ENCODE measurements at regions not wholly inside any gene's neighbourhood (a gene's known extent, or its start where the extent isn't known, plus 50 kb on each side); places are given as distances from the start of the nearest gene placed in this dataset.
A peak's percentile ranks its signal among the peaks of the same experiment; 100 is the strongest.

- in situ Hi-C loops (cut with HindIII; ENCODE audit: low pct_unique_long_range_greater_than_20kb, low sequenced_read_pairs) = no loop called here
- DNase-seq (ENCODE audit: low read depth, low spot score) = no peak
These were observed 247.3 kb downstream of the FOXL1 start for GRCh38 chr16:86825631-86826030.

DNA sequence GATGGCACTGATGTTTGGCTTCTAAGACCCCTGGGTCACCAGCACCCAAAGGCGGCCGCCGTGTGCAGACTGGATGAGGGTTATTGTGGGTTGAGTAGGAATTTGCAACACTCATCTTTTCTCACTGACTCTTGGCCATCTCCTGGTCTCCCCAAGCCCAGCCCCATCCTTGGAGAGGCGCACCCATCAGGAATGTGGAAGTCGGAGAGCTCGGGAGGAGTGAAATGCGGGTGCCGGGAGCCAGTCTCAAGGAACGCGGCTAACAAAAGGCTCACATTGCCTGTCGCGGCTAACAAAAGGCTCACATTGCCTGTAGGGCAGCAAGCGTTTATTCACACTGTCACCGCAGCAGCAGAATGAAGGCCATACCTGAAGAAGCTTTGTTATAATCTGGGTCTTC, 248.6 kb downstream of the FOXL1 start:
- no peak for DNase-seq (ENCODE audit: low read depth, low spot score)
- in situ Hi-C loops (cut with HindIII; ENCODE audit: low pct_unique_long_range_greater_than_20kb, low sequenced_read_pairs) = no loop called here

DNA sequence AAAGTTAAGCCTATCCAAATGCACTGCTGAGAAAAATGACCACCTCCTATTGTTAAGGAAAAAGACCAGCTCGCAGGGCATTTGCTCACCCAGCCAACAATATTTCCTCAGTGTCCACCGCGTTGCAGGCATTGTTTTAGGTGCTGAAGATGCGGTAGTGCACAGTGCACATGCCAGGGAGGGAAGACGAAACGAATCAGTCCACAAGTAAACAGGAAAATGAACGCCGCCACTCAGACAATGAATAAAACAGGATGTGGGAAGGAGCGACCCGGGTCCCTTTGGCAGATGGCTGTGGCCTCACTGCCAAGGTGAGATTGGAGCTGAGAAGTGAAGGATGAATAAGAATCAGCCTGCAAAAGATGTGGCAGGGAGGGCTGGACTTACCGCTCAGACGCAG, 249.2 kb downstream of the FOXL1 start:
- DNase-seq (ENCODE audit: low read depth, low spot score) = no peak
- in situ Hi-C loops (cut with HindIII; ENCODE audit: low pct_unique_long_range_greater_than_20kb, low sequenced_read_pairs) = no loop called here

DNA sequence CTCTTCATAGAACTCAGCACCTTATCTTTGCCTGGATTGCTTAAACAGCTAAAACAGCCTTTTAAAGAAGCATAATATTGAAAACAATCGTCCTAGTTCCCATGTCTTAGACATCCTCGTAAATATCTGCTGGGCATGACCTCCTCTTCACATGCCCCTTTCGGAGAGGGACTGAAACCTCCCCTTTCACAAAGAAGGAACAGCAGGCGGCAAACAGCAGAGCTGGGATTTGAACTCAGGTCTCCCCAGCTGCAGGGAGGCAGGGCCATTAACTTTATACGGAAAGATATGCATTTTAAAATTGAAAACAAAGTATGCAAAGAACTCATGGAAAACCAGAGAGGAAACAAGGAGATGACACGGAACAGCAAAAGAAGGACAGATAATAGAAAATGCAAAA, 249.9 kb downstream of the FOXL1 start:
- in situ Hi-C loops (cut with HindIII; ENCODE audit: low pct_unique_long_range_greater_than_20kb, low sequenced_read_pairs) = no loop called here
- DNase-seq (ENCODE audit: low read depth, low spot score) = no peak

DNA sequence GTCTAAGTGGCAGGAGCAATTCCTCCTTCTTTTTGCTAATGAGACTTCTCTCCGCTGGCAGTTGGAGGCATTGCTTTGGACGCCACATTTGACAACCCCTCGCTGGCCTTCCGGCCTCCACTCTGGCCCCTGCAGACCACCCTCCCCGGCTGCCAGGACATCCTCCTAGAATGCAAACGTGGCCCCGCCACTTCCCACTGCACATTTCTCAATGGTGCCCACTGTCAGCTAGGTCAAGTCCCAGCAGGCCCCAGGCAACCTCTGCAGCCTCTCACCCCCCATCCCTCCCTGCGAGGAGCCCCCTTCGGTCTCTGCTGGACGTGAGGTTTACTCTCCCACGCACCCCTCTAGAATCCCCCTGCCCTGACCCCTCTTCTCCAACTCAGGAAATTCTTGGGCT, 250.3 kb downstream of the FOXL1 start:
- in situ Hi-C loops (cut with HindIII; ENCODE audit: low pct_unique_long_range_greater_than_20kb, low sequenced_read_pairs) = no loop called here
- DNase-seq (ENCODE audit: low read depth, low spot score) = no peak

DNA sequence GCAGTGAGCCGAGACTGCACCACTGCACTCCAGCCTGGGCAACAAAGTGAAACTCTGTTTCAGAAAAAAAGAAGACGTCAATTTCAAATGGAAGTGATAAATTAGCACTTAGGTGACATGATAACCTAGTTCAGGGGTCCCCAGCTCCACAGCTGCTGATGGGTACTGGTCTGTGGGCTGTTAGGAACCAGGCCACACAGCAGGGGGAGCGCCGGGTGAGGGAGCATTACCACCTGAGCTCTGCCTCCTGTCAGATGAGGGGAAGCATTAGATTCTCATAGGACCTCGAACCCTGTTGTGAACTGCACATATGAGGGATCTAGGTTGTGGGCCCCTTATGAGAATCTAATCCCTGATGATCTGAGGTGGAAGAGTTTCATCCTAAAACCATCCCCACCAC, 253.0 kb downstream of the FOXL1 start:
- in situ Hi-C loops (cut with HindIII; ENCODE audit: low pct_unique_long_range_greater_than_20kb, low sequenced_read_pairs) = no loop called here

DNA sequence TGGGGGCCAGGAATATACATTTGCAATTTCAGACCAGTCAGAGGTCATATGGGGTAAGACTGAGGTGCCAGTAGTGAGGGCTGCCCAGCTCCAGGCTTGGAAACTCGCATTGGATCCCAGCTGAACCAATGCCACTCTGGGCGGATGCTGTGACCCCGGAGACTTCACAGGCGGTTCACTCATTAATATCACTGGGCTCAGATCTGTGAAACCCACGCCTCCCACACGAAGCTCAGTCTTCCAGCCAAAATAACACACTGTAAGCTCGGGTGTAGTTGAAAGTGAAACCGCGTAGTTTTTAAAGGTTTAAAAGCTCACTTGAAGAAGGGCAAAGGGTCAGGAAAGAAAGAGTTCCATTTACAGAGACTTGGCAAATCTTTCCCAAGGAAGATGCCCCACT, 254.8 kb downstream of the FOXL1 start:
- in situ Hi-C loops (cut with HindIII; ENCODE audit: low pct_unique_long_range_greater_than_20kb, low sequenced_read_pairs) = no loop called here

More for the DNA sequence above, 253.0 kb downstream of the FOXL1 start:
- no peak for DNase-seq (ENCODE audit: low read depth, low spot score)

GRCh38 chr16:86834451-86835035, 256.2 kb downstream of the FOXL1 start:
- in situ Hi-C loops (cut with HindIII; ENCODE audit: low pct_unique_long_range_greater_than_20kb, low sequenced_read_pairs) = no loop called here

More for the DNA sequence above, 254.8 kb downstream of the FOXL1 start:
- DNase-seq (ENCODE audit: low read depth, low spot score) = no peak

DNA sequence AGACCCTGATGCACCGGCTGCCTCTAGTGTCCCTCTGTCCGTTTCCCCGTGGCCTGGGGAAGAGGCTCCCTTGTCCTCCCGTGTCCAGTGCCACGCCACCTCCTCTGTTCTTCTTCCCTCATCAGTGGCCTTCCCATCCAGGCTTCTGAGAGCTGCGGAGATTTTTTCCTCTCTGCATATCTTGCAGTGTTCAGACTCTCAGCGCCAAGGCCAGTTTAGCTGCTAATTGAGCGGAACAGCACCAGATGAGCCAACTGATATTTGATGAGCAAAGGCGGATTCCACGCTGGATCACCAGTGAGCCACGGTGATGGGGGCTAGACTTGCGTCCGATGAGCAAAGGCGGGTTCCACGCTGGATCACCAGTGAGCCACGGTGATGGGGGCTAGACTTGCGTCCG, 257.6 kb downstream of the FOXL1 start:
- DNase-seq (ENCODE audit: low read depth, low spot score) = no peak
- in situ Hi-C loops (cut with HindIII; ENCODE audit: low pct_unique_long_range_greater_than_20kb, low sequenced_read_pairs) = no loop called here

More at GRCh38 chr16:86834451-86835035, 256.2 kb downstream of the FOXL1 start:
- DNase-seq (ENCODE audit: low read depth, low spot score) = peak; percentile 26

DNA sequence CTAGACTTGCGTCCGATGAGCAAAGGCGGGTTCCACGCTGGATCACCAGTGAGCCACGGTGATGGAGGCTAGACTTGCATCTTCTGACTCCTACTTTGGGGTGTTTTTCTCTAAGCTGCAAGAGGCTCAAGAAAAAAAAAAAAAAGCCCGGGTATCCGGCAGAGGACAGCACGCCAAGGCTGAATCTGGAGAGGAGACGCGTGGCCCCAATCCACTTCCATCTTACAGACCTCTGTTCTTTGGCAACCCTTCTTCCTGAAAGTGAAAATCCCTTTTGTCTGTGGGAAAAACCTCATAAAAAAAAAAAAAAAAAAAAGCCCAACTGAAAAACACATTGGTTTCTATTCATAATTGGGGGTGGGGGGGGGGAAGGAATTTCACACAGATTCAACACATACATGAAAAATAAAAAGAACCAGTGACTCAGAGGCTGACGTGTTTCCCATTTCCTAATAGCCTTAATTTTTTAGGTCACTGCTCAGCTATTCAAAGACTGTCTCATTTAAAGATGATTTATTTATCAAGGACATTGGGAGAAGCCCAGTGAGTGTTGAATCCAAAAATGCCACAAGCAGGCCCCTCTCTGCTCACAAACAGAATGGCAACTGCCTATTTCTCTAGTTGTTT, 258.3 kb downstream of the FOXL1 start:
- no peak for DNase-seq (ENCODE audit: low read depth, low spot score)
- in situ Hi-C loops (cut with HindIII; ENCODE audit: low pct_unique_long_range_greater_than_20kb, low sequenced_read_pairs) = no loop called here

DNA sequence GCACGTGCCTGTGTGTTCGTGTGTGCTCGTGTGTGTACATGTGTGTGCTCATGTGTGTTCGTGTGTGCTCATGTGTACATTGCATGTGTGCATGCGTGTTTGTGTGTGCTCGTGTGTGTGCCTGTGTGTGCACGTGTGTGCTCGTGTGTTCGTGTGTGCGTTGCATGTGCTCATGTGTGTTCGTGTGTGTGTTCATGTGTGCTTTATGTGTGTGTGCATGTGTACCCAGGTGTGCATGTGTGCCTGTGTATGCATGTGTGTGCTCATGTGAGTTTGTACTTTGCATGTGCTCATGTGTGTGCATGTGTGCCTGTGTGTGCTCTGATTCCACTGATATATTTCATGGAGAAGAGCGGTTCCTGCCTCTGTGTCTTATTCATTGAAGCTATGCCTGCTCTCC, 265.5 kb downstream of the FOXL1 start:
- DNase-seq (ENCODE audit: low read depth, low spot score) = no peak
- in situ Hi-C loops (cut with HindIII; ENCODE audit: low pct_unique_long_range_greater_than_20kb, low sequenced_read_pairs) = no loop called here

- in situ Hi-C loops (cut with HindIII; ENCODE audit: low pct_unique_long_range_greater_than_20kb, low sequenced_read_pairs) = no loop called here
- peak; percentile 47 for DNase-seq (ENCODE audit: low read depth, low spot score)
These were observed 266.3 kb downstream of the FOXL1 start for GRCh38 chr16:86844695-86845094.

GRCh38 chr16:86846136-86846535, 267.8 kb downstream of the FOXL1 start:
- in situ Hi-C loops (cut with HindIII; ENCODE audit: low pct_unique_long_range_greater_than_20kb, low sequenced_read_pairs) = no loop called here
- no peak for DNase-seq (ENCODE audit: low read depth, low spot score)

- in situ Hi-C loops (cut with HindIII; ENCODE audit: low pct_unique_long_range_greater_than_20kb, low sequenced_read_pairs) = no loop called here
- no peak for DNase-seq (ENCODE audit: low read depth, low spot score)
These were observed 270.5 kb downstream of the FOXL1 start for GRCh38 chr16:86848821-86849220.

DNA sequence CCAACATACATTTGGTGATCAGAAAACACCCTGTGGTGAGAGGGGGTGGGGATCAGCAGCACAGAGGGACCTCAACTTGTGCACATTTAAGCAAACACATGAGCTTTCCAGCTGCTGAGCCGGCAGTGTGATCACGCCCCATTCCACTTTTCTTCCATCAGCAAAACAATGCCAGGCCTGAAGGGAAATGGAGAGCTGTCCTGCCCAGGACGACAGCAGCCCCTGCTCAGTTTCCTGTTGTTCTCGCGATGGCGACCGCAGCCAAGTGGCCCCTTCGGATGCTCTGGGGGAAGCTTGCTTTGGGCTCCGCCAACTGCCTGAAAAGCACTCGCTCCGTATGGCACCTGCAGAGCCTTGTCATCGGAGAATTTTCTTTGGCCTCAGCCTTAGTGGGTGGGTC, 272.3 kb downstream of the FOXL1 start:
- in situ Hi-C loops (cut with HindIII; ENCODE audit: low pct_unique_long_range_greater_than_20kb, low sequenced_read_pairs) = no loop called here
- DNase-seq (ENCODE audit: low read depth, low spot score) = no peak

DNA sequence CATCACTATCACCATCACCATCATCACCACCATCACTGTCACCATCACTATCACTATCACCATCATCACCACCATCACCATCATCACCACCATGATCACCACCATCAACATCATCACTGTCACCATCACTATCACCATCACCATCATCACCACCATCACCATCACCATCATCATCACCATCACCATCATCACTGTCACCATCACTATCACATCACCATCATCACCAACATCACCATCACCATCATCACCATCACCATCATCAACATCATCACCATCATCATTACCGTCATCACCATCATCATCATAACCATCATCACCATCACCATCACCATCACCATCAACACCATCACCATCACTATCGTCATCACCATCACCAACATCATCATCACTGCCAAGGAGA, 273.8 kb downstream of the FOXL1 start:
- no peak for DNase-seq (ENCODE audit: low read depth, low spot score)
- in situ Hi-C loops (cut with HindIII; ENCODE audit: low pct_unique_long_range_greater_than_20kb, low sequenced_read_pairs) = no loop called here

DNA sequence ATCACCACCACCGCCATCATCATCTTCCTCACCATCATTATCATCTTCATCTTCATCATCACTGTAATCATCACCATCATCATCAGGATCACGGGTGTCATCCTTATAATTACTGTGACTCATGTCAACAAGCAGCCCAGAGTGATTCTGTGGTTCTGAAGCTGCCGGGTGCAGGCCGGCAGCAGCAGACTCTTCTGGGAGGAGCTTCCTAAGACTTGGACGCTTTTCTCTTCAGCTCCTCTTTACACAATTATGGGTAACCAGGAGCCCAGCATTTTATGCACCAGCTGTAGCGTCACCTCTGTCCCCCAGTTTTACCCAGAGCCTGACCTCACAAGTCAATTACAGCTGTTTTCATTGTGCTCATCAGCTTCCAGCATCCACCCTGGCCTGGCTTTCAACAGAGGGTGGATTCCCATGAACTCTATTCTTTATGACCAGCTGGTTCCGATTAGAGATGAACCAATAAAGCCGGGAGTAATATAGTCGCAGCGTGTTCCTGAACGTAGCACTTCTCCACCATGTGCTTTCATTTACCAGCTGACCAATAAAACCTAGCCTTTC, 275.8 kb downstream of the FOXL1 start:
- in situ Hi-C loops (cut with HindIII; ENCODE audit: low pct_unique_long_range_greater_than_20kb, low sequenced_read_pairs) = no loop called here
- DNase-seq (ENCODE audit: low read depth, low spot score) = no peak

DNA sequence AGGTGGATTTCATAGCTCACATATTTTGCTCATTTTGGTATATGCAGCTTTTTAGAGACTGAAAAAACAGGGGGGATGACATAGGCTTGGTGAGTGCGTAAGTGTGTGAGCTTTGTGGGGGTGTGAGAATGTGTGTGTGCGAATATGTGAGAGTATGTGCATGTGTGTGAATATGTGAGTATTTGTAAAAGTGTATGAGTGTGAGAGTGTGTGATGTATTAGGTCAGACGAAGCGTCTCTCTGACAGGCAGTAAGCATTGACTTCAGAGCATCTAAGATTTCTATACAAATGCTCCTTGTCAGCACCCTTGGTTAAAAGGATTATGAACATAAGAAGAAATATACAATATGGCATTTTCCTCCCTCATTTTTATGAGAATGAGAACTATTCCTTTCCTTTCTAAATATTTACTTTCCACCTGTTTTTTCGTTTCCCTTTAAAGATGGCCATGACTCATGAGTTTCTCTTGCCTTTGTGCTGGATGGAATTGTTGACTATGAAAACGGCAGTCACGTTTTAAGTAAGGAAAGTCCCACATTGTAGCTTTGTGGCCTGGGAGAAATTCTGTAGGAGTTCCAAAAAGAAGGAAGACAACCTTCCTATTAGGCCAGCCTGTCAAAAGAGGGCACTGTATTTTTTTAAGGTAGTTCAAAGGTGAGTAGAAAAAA, 276.4 kb downstream of the FOXL1 start:
- DNase-seq (ENCODE audit: low read depth, low spot score) = no peak
- in situ Hi-C loops (cut with HindIII; ENCODE audit: low pct_unique_long_range_greater_than_20kb, low sequenced_read_pairs) = no loop called here

Measured in SK-MEL-5 (cell line).